ENCODE measurements at regions not wholly inside any gene's neighbourhood (a gene's known extent, or its start where the extent isn't known, plus 50 kb on each side); places are given as distances from the start of the nearest gene placed in this dataset.
"Not testable (repeated sequence)": the region's sequence is repeated elsewhere in the genome, so short reads cannot be mapped to it uniquely, and the experiment has no call there.

DNA sequence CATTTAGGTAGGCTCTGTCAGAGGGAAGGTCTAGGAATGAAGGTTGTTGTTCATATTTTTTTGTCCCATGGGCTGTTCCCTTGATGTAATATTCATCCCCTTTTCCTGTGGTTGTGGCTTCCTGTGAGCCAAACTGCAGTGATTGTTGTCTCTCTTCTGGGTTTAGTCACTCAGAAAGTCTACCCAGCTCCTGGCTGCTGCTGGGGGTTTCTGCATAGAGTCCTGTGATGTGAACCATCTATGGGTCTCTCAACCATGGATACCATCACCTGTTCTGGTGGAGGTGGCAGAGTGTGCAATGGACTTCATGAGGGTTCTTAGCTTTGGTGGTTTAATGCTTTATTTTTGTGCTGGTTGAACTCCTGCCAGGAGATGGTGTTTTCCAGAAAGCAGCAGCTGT, 122.8 kb downstream of the ZC4H2 start:
- no peak for DNase-seq

- DNase-seq: no peak
These were observed 125.7 kb downstream of the ZC4H2 start for GRCh38 chrX:64850371-64851082.

DNA sequence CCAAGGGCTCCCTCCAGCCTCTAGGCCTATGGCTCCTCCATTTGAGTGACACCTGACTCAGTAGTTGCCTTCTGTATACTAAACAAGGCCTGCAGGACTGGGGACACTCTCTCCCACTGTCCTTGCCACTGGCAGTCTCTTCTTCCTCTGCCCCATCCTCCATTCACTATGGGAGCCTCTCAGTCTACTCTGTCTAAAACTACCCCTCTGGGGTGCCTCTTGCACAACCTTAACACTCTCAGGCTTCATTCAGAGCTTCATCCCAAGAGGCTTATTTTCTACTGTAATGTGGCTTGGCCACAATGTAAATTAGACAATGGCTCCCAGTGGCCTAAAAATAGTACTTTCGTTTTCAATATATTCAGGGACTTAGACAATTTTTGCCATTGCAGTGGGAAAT, 133.0 kb downstream of the ZC4H2 start:
- DNase-seq: no peak

- DNase-seq: no peak
These were observed 133.8 kb downstream of the ZC4H2 start for GRCh38 chrX:64842492-64842891.

- DNase-seq: no peak
These were observed 170.6 kb downstream of the ZC4H2 start for GRCh38 chrX:64805683-64806082.

DNA sequence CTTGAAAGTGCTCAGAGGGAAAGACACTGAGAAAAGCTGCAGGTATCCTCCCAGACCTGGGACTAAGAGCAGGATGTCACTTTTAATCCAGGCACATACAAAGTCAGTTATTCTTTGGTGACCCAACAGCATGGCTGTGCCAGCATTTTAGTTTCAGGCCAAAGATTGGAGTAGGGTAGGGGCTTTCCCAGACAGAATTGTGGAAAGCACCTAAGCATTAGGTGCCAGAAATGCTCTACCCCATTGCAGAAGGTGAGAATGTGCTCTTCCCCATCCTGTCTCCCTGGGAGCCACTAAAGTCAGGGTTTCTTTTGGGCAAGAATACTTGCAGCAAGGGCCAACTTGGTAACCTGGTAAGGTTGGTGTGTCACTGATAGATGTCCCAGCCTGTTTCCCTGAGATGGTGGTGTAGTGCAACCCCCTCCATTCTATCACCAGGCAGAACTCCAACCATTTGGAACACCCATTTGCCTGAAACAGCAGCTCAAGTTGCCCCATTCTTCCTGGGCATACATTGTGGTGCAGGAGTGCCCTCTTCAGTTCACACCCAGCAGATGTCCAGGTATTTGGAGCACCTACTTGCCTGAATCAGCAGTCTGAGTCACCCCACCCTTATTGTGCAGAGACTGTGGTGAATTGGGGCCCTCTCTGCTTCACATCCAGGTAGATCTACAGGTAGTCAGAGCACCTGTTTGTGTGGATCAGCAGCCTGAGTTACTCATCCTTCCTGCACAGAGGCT, 183.5 kb downstream of the ZC4H2 start:
- no peak for DNase-seq

DNA sequence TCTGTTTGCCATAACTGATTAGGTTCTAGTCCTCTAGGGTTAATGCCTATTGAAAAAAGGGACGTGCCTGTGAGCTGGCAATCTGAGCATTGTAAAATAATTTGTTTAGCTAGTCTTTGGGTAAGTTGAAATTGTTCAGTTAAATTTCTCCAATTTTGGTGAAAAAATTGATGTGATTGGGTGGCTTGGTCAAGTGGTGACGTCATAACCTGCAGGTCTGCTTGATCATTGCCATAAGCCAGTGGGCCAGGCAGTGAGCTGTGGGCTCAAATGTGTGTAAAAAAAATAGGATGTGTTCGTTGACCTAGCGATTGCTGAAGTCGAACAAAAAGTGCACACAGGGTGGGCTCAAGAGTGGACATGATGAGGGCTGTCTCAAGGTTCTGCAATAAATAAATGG, 193.3 kb downstream of the ZC4H2 start:
- no peak for DNase-seq

DNA sequence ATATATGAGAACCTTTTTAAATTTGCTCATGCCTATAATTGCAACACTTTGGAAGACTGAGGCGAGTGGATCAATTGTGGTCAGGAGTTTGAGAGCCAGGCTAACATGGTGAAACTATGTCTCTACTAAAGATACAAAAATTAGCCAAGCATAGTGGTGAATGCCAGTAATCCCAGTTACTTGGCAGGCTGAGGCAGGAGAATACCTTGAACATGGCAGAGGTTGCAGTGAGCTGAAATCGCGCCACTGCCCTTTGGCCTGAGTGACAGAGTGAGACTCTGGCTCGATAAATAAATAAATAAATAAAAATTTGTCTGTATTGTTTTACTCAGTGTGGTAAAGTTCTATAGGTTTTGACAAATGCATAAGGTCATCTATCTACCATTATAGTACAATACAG, 218.2 kb downstream of the ZC4H2 start:
- DNase-seq: no peak

DNA sequence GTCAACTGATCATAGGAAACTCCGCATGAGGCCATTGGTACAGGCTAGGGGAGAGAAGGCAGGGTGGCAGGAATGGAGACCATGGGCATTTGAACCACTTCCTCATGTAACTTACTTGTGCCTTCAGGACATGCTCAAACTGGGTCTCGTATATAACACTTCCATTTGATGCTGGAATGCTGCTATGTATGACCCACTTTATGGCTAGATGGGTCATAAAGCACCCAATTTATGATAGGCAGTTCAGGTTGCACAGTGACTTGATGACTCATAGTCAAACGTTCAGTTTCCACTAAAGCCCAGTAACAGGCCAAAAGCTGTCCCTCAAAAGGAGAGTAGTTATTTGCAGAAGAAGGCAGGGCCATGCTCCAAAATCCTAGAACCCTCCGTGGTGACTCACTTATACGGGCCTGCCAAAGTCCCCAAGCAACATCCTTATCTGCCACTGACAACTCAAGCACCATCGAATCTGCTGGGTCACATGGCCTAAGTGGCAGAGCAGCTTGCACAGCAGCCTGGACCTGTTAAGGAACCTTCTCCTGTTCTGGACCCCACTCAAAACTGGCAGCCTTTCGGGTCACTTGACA, 236.4 kb downstream of the ZC4H2 start:
- DNase-seq: peak; percentile 23

GRCh38 chrX:64698317-64698716, 277.9 kb downstream of the ZC4H2 start:
- no peak for DNase-seq

- not testable (repeated sequence) for DNase-seq
These were observed 280.9 kb downstream of the ZC4H2 start for GRCh38 chrX:64695372-64695771.

DNA sequence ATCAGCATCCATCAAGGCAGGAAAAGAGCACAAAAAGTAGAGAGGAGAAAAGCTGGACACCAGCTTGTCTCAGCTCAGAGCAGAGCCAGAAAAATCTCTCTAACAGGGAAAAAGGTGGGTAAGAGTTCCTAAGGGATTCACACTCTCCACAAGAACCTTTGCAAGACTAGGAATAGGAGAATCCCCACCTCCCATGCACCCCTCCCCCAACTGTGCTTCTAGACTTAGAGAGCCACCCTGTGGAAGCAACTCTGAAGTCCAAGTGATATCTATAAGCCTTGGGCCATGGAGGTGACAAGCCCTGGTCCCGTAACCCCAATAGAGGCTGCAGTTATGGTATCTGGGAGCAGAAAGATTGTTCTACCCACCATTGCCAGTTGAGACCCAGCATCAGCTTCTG, 267.6 kb upstream of the MTMR8 start:
- DNase-seq: no peak

GRCh38 chrX:64657229-64657628, 262.0 kb upstream of the MTMR8 start:
- not testable (repeated sequence) for DNase-seq

DNA sequence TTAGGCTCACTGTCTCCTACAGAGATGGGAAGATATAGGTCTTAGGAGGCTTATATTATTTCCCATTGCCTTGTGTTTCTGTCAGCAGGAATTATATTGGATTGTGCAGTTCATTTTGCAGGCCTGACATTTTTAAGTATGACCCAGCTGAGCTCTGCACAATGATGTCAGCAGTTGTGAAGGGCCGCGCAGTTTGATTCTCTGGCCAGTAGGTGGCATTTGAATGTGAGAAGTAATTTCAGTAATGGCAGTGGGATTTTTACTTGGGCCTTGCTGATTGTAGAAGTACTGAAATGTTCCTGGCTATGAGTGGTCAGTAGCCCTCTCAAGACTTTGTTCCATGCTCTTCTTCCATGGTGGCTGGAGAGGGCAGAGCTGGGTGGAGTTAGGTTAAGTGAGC, 247.2 kb upstream of the MTMR8 start:
- no peak for DNase-seq

All from NCI-H524 treated with DMSO at 0.1 percent for 48 hours (cell line).